SK-N-SH (cell line): ENCODE measurements at regions not wholly inside any gene's neighbourhood (a gene's known extent, or its start where the extent isn't known, plus 50 kb on each side); places are given as distances from the start of the nearest gene placed in this dataset.

Source experiments
- CTCF ChIA-PET: fragments of 300-600, 350-600 bp; formaldehyde crosslinking; extraction: SDS; loops from one replicate; lab custom pipeline; 2021; lab: Yijun Ruan, JAX
- POLR2A ChIA-PET: fragments of 350-600 bp; sonication (Branson Sonifier 250); formaldehyde crosslinking; extraction: SDS; loops from one replicate; lab custom pipeline; 2020; ENCODE audit warnings: antibody characterized with exemption, inconsistent platforms; lab: Yijun Ruan, JAX
- DNase-seq: peaks from one replicate; pipeline ENCODE4 v3.0.0; 2012
- H2AFZ ChIP-seq: fragments of 200-600 bp; sonication (generic); 2 replicates; pipeline ENCODE4 v1.8.1; 2016; ENCODE audit warnings: antibody characterized with exemption, mild to moderate bottlenecking, low read depth
- H3F3A ChIP-seq: fragments of 200-600 bp; sonication (generic); replicated peaks from 2 replicates; pipeline ENCODE3; 2016; ENCODE audit warnings: antibody characterized with exemption, mild to moderate bottlenecking; ENCODE audit not compliant: insufficient read depth
- H3K27ac ChIP-seq, 2 experiments: fragments of 200-500 bp in 1 of 2; fragments of 200-600 bp in 1 of 2; sonication (Bioruptor generic) in 1 of 2; sonication (generic), shearing (Covaris generic) in 1 of 2; 2 replicates each; pipeline versions ENCODE4 v1.5.1 to v1.6.1; 2014 to 2016; ENCODE audit warnings: low read depth in 2 of 2, inconsistent platforms in 1 of 2, low read length in 1 of 2, mild to moderate bottlenecking in 1 of 2, mixed read lengths in 1 of 2
- H3K27me3 ChIP-seq: fragments of 200-600 bp; sonication (generic), shearing (Covaris generic); 2 replicates; pipeline ENCODE4 v1.6.1; 2016; ENCODE audit warnings: mixed run types; ENCODE audit not compliant: insufficient read depth
- H3K36me3 ChIP-seq, 2 experiments: fragments of 200-500 bp in 1 of 2; fragments of 200-600 bp in 1 of 2; sonication (Bioruptor generic) in 1 of 2; sonication (generic) in 1 of 2; replicated peaks in 1 of 2; 2 replicates each; pipeline versions ENCODE3 to v1.5.1; 2014 to 2016; ENCODE audit warnings: low read length in 1 of 2, mild to moderate bottlenecking in 1 of 2; ENCODE audit not compliant: insufficient read depth in 2 of 2, control insufficient read depth in 1 of 2
- H3K4me1 ChIP-seq, 2 experiments: fragments of 200-500 bp in 1 of 2; fragments of 200-600 bp in 1 of 2; sonication (Bioruptor generic) in 1 of 2; sonication (generic), shearing (Covaris generic) in 1 of 2; 2 replicates each; pipeline versions ENCODE4 v1.5.1 to v1.6.1; 2014 to 2016; ENCODE audit warnings: low read depth in 1 of 2, low read length in 1 of 2, mixed run types in 1 of 2; ENCODE audit not compliant: insufficient read depth in 2 of 2, control insufficient read depth in 1 of 2
- H3K4me2 ChIP-seq: fragments of 200-600 bp; sonication (generic), shearing (Covaris generic); 2 replicates; pipeline ENCODE4 v1.6.1; 2017; ENCODE audit warnings: mixed run types
- H3K4me3 ChIP-seq, 2 experiments: fragments of 200-500 bp in 1 of 2; fragments of 200-600 bp in 1 of 2; sonication (Bioruptor generic) in 1 of 2; sonication (generic), shearing (Covaris generic) in 1 of 2; 2 replicates each; pipeline versions ENCODE4 v1.5.1 to v1.8.1; 2014 to 2016; ENCODE audit warnings: low read depth in 2 of 2, inconsistent platforms in 1 of 2, low read length in 1 of 2, mild to moderate bottlenecking in 1 of 2, mixed read lengths in 1 of 2, moderate library complexity in 1 of 2
- H3K79me2 ChIP-seq: fragments of 200-600 bp; sonication (generic); 2 replicates; pipeline ENCODE4 v1.8.1; 2017; ENCODE audit warnings: mild to moderate bottlenecking; ENCODE audit not compliant: insufficient read depth
- H3K9ac ChIP-seq: fragments of 200-600 bp; sonication (generic); 2 replicates; pipeline ENCODE4 v1.6.1; 2017; ENCODE audit warnings: mixed run types
- H3K9me2 ChIP-seq: fragments of 200-600 bp; sonication (generic); 2 replicates; pipeline ENCODE4 v1.6.1; 2017; ENCODE audit warnings: mixed run types
- H3K9me3 ChIP-seq: fragments of 200-600 bp; sonication (generic); 2 replicates; pipeline ENCODE4 v1.6.1; 2017; ENCODE audit warnings: mixed run types, mild to moderate bottlenecking, moderate library complexity
- H4K20me1 ChIP-seq: fragments of 200-600 bp; sonication (generic); 2 replicates; pipeline ENCODE4 v1.6.1; 2017; ENCODE audit warnings: mild to moderate bottlenecking, mixed run types; ENCODE audit not compliant: insufficient read depth
- CTCF ChIP-seq: fragments of 200-600 bp; sonication (generic); IDR thresholded peaks from 2 replicates; pipeline ENCODE4 v1.6.1; 2017; ENCODE audit warnings: antibody characterized with exemption, mild to moderate bottlenecking, moderate library complexity
- ELF1 ChIP-seq: IDR thresholded peaks from 2 replicates; pipeline ENCODE4 v1.4.0; 2012
- FOSL2 ChIP-seq: IDR thresholded peaks from 2 replicates; pipeline ENCODE4 v1.4.0; 2012; ENCODE audit warnings: low read depth, mild to moderate bottlenecking, moderate library complexity, borderline replicate concordance
- FOXJ3 ChIP-seq: sonication (generic); formaldehyde crosslinking; IDR thresholded peaks from 2 replicates; pipeline ENCODE4 v1.5.1; 2020; ENCODE audit warnings: mild to moderate bottlenecking, missing genetic modification reagents
- FOXM1 ChIP-seq: IDR thresholded peaks from 2 replicates; pipeline ENCODE4 v1.4.0; 2012; ENCODE audit warnings: low read depth, mild to moderate bottlenecking
- GABPA ChIP-seq: IDR thresholded peaks from 2 replicates; pipeline ENCODE4 v1.4.0; 2012; ENCODE audit warnings: low read depth, mild to moderate bottlenecking
- MAX ChIP-seq: IDR thresholded peaks from 2 replicates; pipeline ENCODE4 v1.4.0; 2012; ENCODE audit warnings: low read depth
- MEF2A ChIP-seq: IDR thresholded peaks from 2 replicates; pipeline ENCODE4 v1.4.0; 2012; ENCODE audit warnings: low read depth, borderline replicate concordance
- NFIC ChIP-seq: IDR thresholded peaks from 2 replicates; pipeline ENCODE4 v1.4.0; 2012; ENCODE audit warnings: borderline replicate concordance
- NRF1 ChIP-seq: IDR thresholded peaks from 2 replicates; pipeline ENCODE4 v1.6.1; 2012; ENCODE audit warnings: low read depth, mild to moderate bottlenecking, low read length
- POLR2AphosphoS5 ChIP-seq: IDR thresholded peaks from 2 replicates; pipeline ENCODE4 v1.6.1; 2012; ENCODE audit warnings: low read depth, low read length
- RCOR1 ChIP-seq: fragments of 150-350 bp; IDR thresholded peaks from 2 replicates; pipeline ENCODE4 v1.6.1; 2017; ENCODE audit warnings: antibody characterized with exemption, low read length
- SIN3A ChIP-seq: IDR thresholded peaks from 2 replicates; pipeline ENCODE4 v1.6.1; 2012; ENCODE audit warnings: low read depth, mild to moderate bottlenecking, low read length, moderate library complexity, borderline replicate concordance
- SMC3 ChIP-seq: IDR thresholded peaks from 2 replicates; pipeline ENCODE4 v1.6.1; 2012; ENCODE audit warnings: low read depth, low read length, improper control_type of control experiment
- TCF12 ChIP-seq: IDR thresholded peaks from 2 replicates; pipeline ENCODE4 v1.4.0; 2012
- USF2 ChIP-seq: fragments of 150-350 bp; IDR thresholded peaks from 2 replicates; pipeline ENCODE4 v1.6.1; 2017; ENCODE audit warnings: antibody characterized with exemption, low read length, low read depth, borderline replicate concordance
- WGBS: methylation state at CpG from one replicate; pipeline ENCODE4 v1.1.6; 2017; ENCODE audit warnings: low lambda C conversion rate; 5-methylcytosine and 5-hydroxymethylcytosine counted together

- no peak overlapping the region for H3K4me3 ChIP-seq
- no peak for DNase-seq
- no peaks in the 10 kb centered on the region for H3K79me2 ChIP-seq
- H3K4me2 ChIP-seq, result no peak overlapping the region
- H2AFZ ChIP-seq, result no peak overlapping the region
- WGBS, result 0% methylated on average over 1 of the region's 1 CpG
- H3K36me3 ChIP-seq, result no peaks in the 10 kb centered on the region
- H3K4me1 ChIP-seq, result no peaks in the 10 kb centered on the region
- no peaks in the 10 kb centered on the region for H4K20me1 ChIP-seq
- no peak overlapping the region for H3K9ac ChIP-seq
- H3K9me3 ChIP-seq, result no peaks in the 10 kb centered on the region
- H3F3A ChIP-seq, result no peaks in the 10 kb centered on the region
- no peaks in the 10 kb centered on the region for H3K27me3 ChIP-seq
- POLR2A ChIA-PET, result no interaction called here
- CTCF ChIA-PET, result interaction anchor here (3.2 kb wide), 1 partner anchor 10 kb away, joined by 10 read pairs; no protein-coding TSS in a partner anchor
- H3K27ac ChIP-seq, result no peak overlapping the region
- TF ChIP-seq MEF2A (no peak), RCOR1 (no peak), GABPA (no peak), CTCF (no peak), SMC3 (no peak), USF2 (no peak), POLR2AphosphoS5 (no peak), FOSL2 (no peak), SIN3A (no peak), NFIC (no peak)
- TF ChIP-seq, all 33 proteins: peak for 0
- H3K9me2 ChIP-seq, result no peaks in the 10 kb centered on the region; the same call in 1 of the 2 replicates
Measured at GRCh38 chr7:115689941-115690340, 340.6 kb downstream of the TFEC start.

GRCh38 chr7:115683093-115683492 lies 347.5 kb downstream of the TFEC start:
- H3K4me1 ChIP-seq, result no peaks in the 10 kb centered on the region
- WGBS, result 3% methylated on average over 3 of the region's 3 CpGs
- no peak for DNase-seq
- H3K79me2 ChIP-seq, result no peaks in the 10 kb centered on the region
- no peak overlapping the region for H3K4me2 ChIP-seq
- ChIA-PET POLR2A (interaction anchor here (0.6 kb wide), 1 partner anchor 393 kb away, joined by 3 read pairs; no protein-coding TSS in a partner anchor), CTCF (no interaction called here)
- no peaks in the 10 kb centered on the region for H3F3A ChIP-seq
- H3K27me3 ChIP-seq, result no peaks in the 10 kb centered on the region; the same call in 1 of the 2 replicates
- no peaks in the 10 kb centered on the region for H3K9me3 ChIP-seq
- no peaks in the 10 kb centered on the region for H3K36me3 ChIP-seq
- TF ChIP-seq TCF12, result no peak
- TF ChIP-seq FOXM1, result no peak
- no peak for TF ChIP-seq ELF1
- no peak for TF ChIP-seq MAX
- TF ChIP-seq USF2, result no peak
- no peak for TF ChIP-seq GABPA
- no peak for TF ChIP-seq FOXJ3 (CRISPR knock-in tag)
- TF ChIP-seq NRF1, result no peak
- H3K4me3 ChIP-seq, result no peak overlapping the region
- no peaks in the 10 kb centered on the region for H4K20me1 ChIP-seq
- H3K9ac ChIP-seq, result no peak overlapping the region
- H3K27ac ChIP-seq, result no peak overlapping the region
- H3K9me2 ChIP-seq, result no peaks in the 10 kb centered on the region; the same call in 1 of the 2 replicates
- no peak overlapping the region for H2AFZ ChIP-seq
